ENCODE measurements at regions not wholly inside any gene's neighbourhood (a gene's known extent, or its start where the extent isn't known, plus 50 kb on each side); places are given as distances from the start of the nearest gene placed in this dataset.
"Not testable (repeated sequence)": the region's sequence is repeated elsewhere in the genome, so short reads cannot be mapped to it uniquely, and the experiment has no call there.

GRCh38 chr9:33700940-33701339, 94.4 kb upstream of the PRSS3 start:
- TF ChIP-seq SMC3 (IDR thresholded peaks at IDR 0.05; ENCODE audit: low read length); FOXA1 (IDR thresholded peaks at IDR 0.05); FOXA1 (CRISPR knock-in tag; IDR thresholded peaks at IDR 0.05); CTCF (CRISPR knock-in tag; IDR thresholded peaks at IDR 0.05); PCBP2 (optimal IDR thresholded peaks at IDR 0.05; ENCODE audit: low read depth, low read length, poor library complexity, severe bottlenecking); ATF1 (CRISPR knock-in tag; IDR thresholded peaks at IDR 0.05); JUND (CRISPR knock-in tag; IDR thresholded peaks at IDR 0.05); RBFOX2 (IDR thresholded peaks at IDR 0.05; ENCODE audit: low read depth, low read length); ZBTB1 (CRISPR knock-in tag; IDR thresholded peaks at IDR 0.05; ENCODE audit: borderline replicate concordance): not testable (repeated sequence)

Data from HepG2 (cell line).